H9 (cell line): ENCODE measurements at regions not wholly inside any gene's neighbourhood (a gene's known extent, or its start where the extent isn't known, plus 50 kb on each side); places are given as distances from the start of the nearest gene placed in this dataset.

Experiments
- DNase-seq: peaks from one replicate; pipeline ENCODE4 v3.0.0-alpha.2; 2017
- H2AFZ ChIP-seq: one replicate; pipeline ENCODE4 v1.6.1; 2013; ENCODE audit warnings: mild to moderate bottlenecking, low read length, control low read depth, moderate library complexity
- H2AK5ac ChIP-seq: 2 replicates; pipeline ENCODE4 v1.6.1; 2013; ENCODE audit warnings: low read length, control low read depth, mixed read lengths; ENCODE audit not compliant: insufficient read length
- H2BK120ac ChIP-seq: one replicate; pipeline ENCODE4 v1.6.1; 2013; ENCODE audit warnings: low read depth, mild to moderate bottlenecking, low read length, control low read depth, inconsistent platforms; ENCODE audit not compliant: poor library complexity, severe bottlenecking
- H2BK12ac ChIP-seq: 2 replicates; pipeline ENCODE4 v1.6.1; 2013; ENCODE audit warnings: low read length, control low read depth, mixed read lengths, low read depth; ENCODE audit not compliant: insufficient read length
- H2BK15ac ChIP-seq: 2 replicates; pipeline ENCODE4 v1.6.1; 2013; ENCODE audit warnings: low read depth, low read length, control low read depth
- H2BK20ac ChIP-seq: one replicate; pipeline ENCODE4 v1.6.1; 2013; ENCODE audit warnings: low read depth, mild to moderate bottlenecking, low read length, control low read depth, inconsistent platforms; ENCODE audit not compliant: poor library complexity, severe bottlenecking
- H2BK5ac ChIP-seq: 2 replicates; pipeline ENCODE4 v1.6.1; 2013; ENCODE audit warnings: low read length, control low read depth, mixed read lengths; ENCODE audit not compliant: insufficient read length
- H3K14ac ChIP-seq: 2 replicates; pipeline ENCODE4 v1.6.1; 2013; ENCODE audit warnings: low read length, control low read depth; ENCODE audit not compliant: insufficient read depth
- H3K18ac ChIP-seq: 2 replicates; pipeline ENCODE4 v1.6.1; 2013; ENCODE audit warnings: low read depth, mild to moderate bottlenecking, mixed read lengths, low read length, control low read depth; ENCODE audit not compliant: insufficient read length
- H3K23ac ChIP-seq: 2 replicates; pipeline ENCODE4 v1.6.1; 2013; ENCODE audit warnings: low read length, control low read depth, mixed read lengths, low read depth; ENCODE audit not compliant: insufficient read length
- H3K23me2 ChIP-seq: 2 replicates; pipeline ENCODE4 v1.6.1; 2013; ENCODE audit warnings: low read depth, mild to moderate bottlenecking, mixed read lengths, low read length, control low read depth; ENCODE audit not compliant: insufficient read length, poor library complexity, severe bottlenecking
- H3K27ac ChIP-seq: 2 replicates; pipeline ENCODE4 v1.5.1; 2013; ENCODE audit warnings: low read length, control low read depth, mixed read lengths, low read depth; ENCODE audit not compliant: insufficient read length
- H3K27me3 ChIP-seq: 2 replicates; pipeline ENCODE4 v1.6.1; 2013; ENCODE audit warnings: low read length, control low read depth, inconsistent platforms; ENCODE audit not compliant: insufficient read depth
- H3K4ac ChIP-seq: 2 replicates; pipeline ENCODE4 v1.6.1; 2013; ENCODE audit warnings: low read depth, mild to moderate bottlenecking, control low read depth, inconsistent platforms, low read length, moderate library complexity
- H3K4me1 ChIP-seq: 2 replicates; pipeline ENCODE4 v1.6.1; 2013; ENCODE audit warnings: low read length, control low read depth, inconsistent platforms; ENCODE audit not compliant: insufficient read depth
- H3K4me2 ChIP-seq: 2 replicates; pipeline ENCODE4 v1.6.1; 2013; ENCODE audit warnings: low read length, control low read depth, mixed read lengths; ENCODE audit not compliant: insufficient read length, insufficient read depth
- H3K56ac ChIP-seq: 2 replicates; pipeline ENCODE4 v1.6.1; 2013; ENCODE audit warnings: low read depth, mild to moderate bottlenecking, mixed read lengths, low read length, control low read depth; ENCODE audit not compliant: insufficient read length
- H3K79me1 ChIP-seq: 2 replicates; pipeline ENCODE4 v1.6.1; 2013; ENCODE audit warnings: low read depth, mild to moderate bottlenecking, moderate library complexity, low read length, control low read depth, inconsistent platforms; ENCODE audit not compliant: insufficient read depth, poor library complexity, severe bottlenecking
- H3K79me2 ChIP-seq: 2 replicates; pipeline ENCODE4 v1.6.1; 2013; ENCODE audit warnings: low read length, control low read depth, inconsistent platforms; ENCODE audit not compliant: insufficient read depth
- H3K9ac ChIP-seq: 2 replicates; pipeline ENCODE4 v1.6.1; 2013; ENCODE audit warnings: low read length, control low read depth, mixed read lengths; ENCODE audit not compliant: insufficient read length; ENCODE audit errors: extremely low read depth
- H3K9me3 ChIP-seq: one replicate; pipeline ENCODE4 v1.6.1; 2013; ENCODE audit warnings: low read depth, low read length, inconsistent platforms; ENCODE audit not compliant: control insufficient read depth
- H3T11ph ChIP-seq: one replicate; pipeline ENCODE4 v1.6.1; 2013; ENCODE audit warnings: mild to moderate bottlenecking, low read length, control low read depth, inconsistent platforms
- H4K20me1 ChIP-seq: one replicate; pipeline ENCODE4 v1.6.1; 2013; ENCODE audit not compliant: control insufficient read depth, insufficient read length, insufficient read depth
- H4K5ac ChIP-seq: 2 replicates; pipeline ENCODE4 v1.6.1; 2013; ENCODE audit warnings: low read depth, mild to moderate bottlenecking, mixed read lengths, low read length, control low read depth; ENCODE audit not compliant: insufficient read length
- H4K8ac ChIP-seq: replicated peaks from 2 replicates; pipeline ENCODE4 v1.6.1; 2013; ENCODE audit warnings: low read length, control low read depth, mixed read lengths, low read depth; ENCODE audit not compliant: insufficient read length
- H4K91ac ChIP-seq: 2 replicates; pipeline ENCODE4 v1.6.1; 2013; ENCODE audit warnings: low read depth, mild to moderate bottlenecking, moderate library complexity, mixed read lengths, low read length, control low read depth; ENCODE audit not compliant: insufficient read length
- H3K27ac Mint-ChIP-seq, 3 experiments: 2 replicates in 2 of 3; 3 replicates in 1 of 3; pipeline ENCODE4 v1.8.0; 2020 to 2021; ENCODE audit warnings: mixed read lengths in 3 of 3, mild to moderate bottlenecking in 1 of 3, moderate library complexity in 1 of 3
- H3K27me3 Mint-ChIP-seq: 2 replicates; pipeline ENCODE4 v1.8.0; 2021; ENCODE audit warnings: low read depth, mild to moderate bottlenecking, moderate library complexity, mixed read lengths
- H3K36me3 Mint-ChIP-seq, 3 experiments: 2 replicates in 2 of 3; 3 replicates in 1 of 3; pipeline ENCODE4 v1.8.0; 2020 to 2021; ENCODE audit warnings: low read depth in 3 of 3, mixed read lengths in 3 of 3; ENCODE audit not compliant: insufficient read depth in 1 of 3
- H3K4me1 Mint-ChIP-seq, 2 experiments: 2 replicates each; pipeline ENCODE4 v1.8.0; 2020; ENCODE audit warnings: mixed read lengths in 2 of 2
- H3K4me3 Mint-ChIP-seq, 2 experiments: 2 replicates in 1 of 2; 3 replicates in 1 of 2; pipeline ENCODE4 v1.8.0; 2020 to 2021; ENCODE audit warnings: mild to moderate bottlenecking in 2 of 2, mixed read lengths in 2 of 2, moderate library complexity in 1 of 2
- H3K9me3 Mint-ChIP-seq, 2 experiments: 2 replicates in 1 of 2; 3 replicates in 1 of 2; pipeline ENCODE4 v1.8.0; 2020; ENCODE audit warnings: mild to moderate bottlenecking in 2 of 2, mixed read lengths in 2 of 2, moderate library complexity in 1 of 2
- WGBS: extraction: QIAGEN DNeasy Blood & Tissue Kit; methylation state at CpG from one replicate; pipeline ENCODE4 v1.1.7; 2013; ENCODE audit warnings: missing lambda C conversion rate, low lambda C conversion rate, mixed read lengths; ENCODE audit not compliant: insufficient read length; ENCODE audit errors: extremely low coverage; 5-methylcytosine and 5-hydroxymethylcytosine counted together
- TF ChIP-seq, protein P1 (sequence below): fragments of 200-600 bp; sonication (generic); conservative IDR thresholded peaks from 3 replicates; pipeline ENCODE4 v1.8.0; 2021; ENCODE audit warnings: antibody characterized with exemption, mild to moderate bottlenecking

DNA sequence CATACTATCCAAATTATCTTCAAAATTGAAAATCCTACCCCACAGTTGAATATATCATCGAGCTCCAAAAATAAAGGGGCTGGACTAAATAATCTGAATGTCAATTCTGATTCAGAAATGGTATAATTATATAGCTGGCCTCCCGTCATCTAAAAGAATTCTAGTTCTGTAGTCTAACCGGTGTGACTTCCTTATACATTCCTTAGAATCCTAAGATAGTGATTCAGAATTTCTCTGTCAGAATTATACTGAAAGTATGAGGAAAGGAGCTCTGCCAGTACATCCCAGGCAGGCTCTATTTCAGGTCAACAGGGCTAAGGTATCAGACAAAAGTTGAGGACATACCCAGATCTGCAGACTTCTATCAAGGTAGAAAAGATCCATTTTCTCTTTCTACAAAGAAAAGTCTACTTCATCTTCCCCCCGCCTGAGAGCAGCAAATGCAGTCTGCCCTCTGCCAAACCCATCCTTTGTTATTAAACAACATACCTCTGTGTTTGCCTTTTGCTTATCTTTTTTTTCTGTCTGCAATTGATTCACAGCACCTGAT lies 128.5 kb downstream of the METTL4 start:
- Histone ChIP-seq H3K27me3 (no peaks in the 10 kb centered on the region), H2BK15ac (no peak overlapping the region), H2BK12ac (no peak overlapping the region), H3K9ac (no peak overlapping the region), H3K79me2 (no peaks in the 10 kb centered on the region), H3K4me1 (no peaks in the 10 kb centered on the region), H3K56ac (no peak overlapping the region), H4K91ac (no peak overlapping the region), H3K23ac (no peak overlapping the region), H2AFZ (no peak overlapping the region), H3K18ac (no peak overlapping the region), H4K20me1 (no peaks in the 10 kb centered on the region), H3K27ac (no peak overlapping the region), H3T11ph (no peak overlapping the region), H4K8ac (no peak overlapping the region), H3K23me2 (no peaks in the 10 kb centered on the region), H3K4ac (no peak overlapping the region), H2BK120ac (no peak overlapping the region), H2BK20ac (no peak overlapping the region), H4K5ac (no peak overlapping the region), H3K79me1 (no peaks in the 10 kb centered on the region), H3K14ac (no peak overlapping the region), H3K4me2 (no peak overlapping the region), H3K9me3 (no peaks in the 10 kb centered on the region), H2AK5ac (no peak overlapping the region), H2BK5ac (no peak overlapping the region)
- H3K9me3 Mint-ChIP-seq = peaks cover 13 to 23% of the 10 kb centered on the region in 2 experiments
- TF ChIP-seq, protein P1, sequence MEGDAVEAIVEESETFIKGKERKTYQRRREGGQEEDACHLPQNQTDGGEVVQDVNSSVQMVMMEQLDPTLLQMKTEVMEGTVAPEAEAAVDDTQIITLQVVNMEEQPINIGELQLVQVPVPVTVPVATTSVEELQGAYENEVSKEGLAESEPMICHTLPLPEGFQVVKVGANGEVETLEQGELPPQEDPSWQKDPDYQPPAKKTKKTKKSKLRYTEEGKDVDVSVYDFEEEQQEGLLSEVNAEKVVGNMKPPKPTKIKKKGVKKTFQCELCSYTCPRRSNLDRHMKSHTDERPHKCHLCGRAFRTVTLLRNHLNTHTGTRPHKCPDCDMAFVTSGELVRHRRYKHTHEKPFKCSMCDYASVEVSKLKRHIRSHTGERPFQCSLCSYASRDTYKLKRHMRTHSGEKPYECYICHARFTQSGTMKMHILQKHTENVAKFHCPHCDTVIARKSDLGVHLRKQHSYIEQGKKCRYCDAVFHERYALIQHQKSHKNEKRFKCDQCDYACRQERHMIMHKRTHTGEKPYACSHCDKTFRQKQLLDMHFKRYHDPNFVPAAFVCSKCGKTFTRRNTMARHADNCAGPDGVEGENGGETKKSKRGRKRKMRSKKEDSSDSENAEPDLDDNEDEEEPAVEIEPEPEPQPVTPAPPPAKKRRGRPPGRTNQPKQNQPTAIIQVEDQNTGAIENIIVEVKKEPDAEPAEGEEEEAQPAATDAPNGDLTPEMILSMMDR = no peak
- no CpG with 5 or more reads among the region's 4 CpGs for WGBS
- no peak for DNase-seq
- no peaks in the 10 kb centered on the region for H3K27me3 Mint-ChIP-seq
- H3K36me3 Mint-ChIP-seq = peaks cover 0 to 24% (median 4%) of the 10 kb centered on the region in 3 experiments; a peak in 4 of 7 replicates
- no peak overlapping the region for H3K4me3 Mint-ChIP-seq
- H3K27ac Mint-ChIP-seq = no peak overlapping the region
- peaks cover 9% of the 10 kb centered on the region in 2 experiments for H3K4me1 Mint-ChIP-seq
